ENCODE measurements at regions not wholly inside any gene's neighbourhood (a gene's known extent, or its start where the extent isn't known, plus 50 kb on each side); places are given as distances from the start of the nearest gene placed in this dataset.

- Histone ChIP-seq H3K27me3 (no peaks in the 10 kb centered on the region), H3K27ac (no peak overlapping the region), H3K4me3 (no peak overlapping the region), H3K4me1 (no peaks in the 10 kb centered on the region), H3K36me3 (no peaks in the 10 kb centered on the region), H3K9me3 (no peaks in the 10 kb centered on the region)
- DNase-seq (ENCODE audit: low spot score in 2 of 2): no peak
- no peak for TF ChIP-seq POLR2A (IDR thresholded peaks at IDR 0.05)
- intact Hi-C loops (cut with DNase I; ENCODE audit: low total_unique reads): no loop called here
These were observed 75.7 kb upstream of the SMARCA2 start for GRCh38 chr9:1939466-1939865.

- H3K27ac ChIP-seq: no peak overlapping the region
- DNase-seq (ENCODE audit: low spot score in 2 of 2): no peak
- intact Hi-C loops (cut with DNase I; ENCODE audit: low total_unique reads): no loop called here
These were observed 75.2 kb upstream of the SMARCA2 start for GRCh38 chr9:1939926-1940368.

GRCh38 chr9:1941989-1942388, 73.2 kb upstream of the SMARCA2 start:
- no peaks in the 10 kb centered on the region for H3K27me3 ChIP-seq
- H3K4me3 ChIP-seq: no peak overlapping the region
- TF ChIP-seq POLR2AphosphoS5 (IDR thresholded peaks at IDR 0.05) (no peak), POLR2A (IDR thresholded peaks at IDR 0.05) (no peak), CTCF (IDR thresholded peaks at IDR 0.05) (no peak)
- no peak for DNase-seq (ENCODE audit: low spot score in 2 of 2)
- no peaks in the 10 kb centered on the region for H3K4me1 ChIP-seq
- no peak overlapping the region for H3K27ac ChIP-seq
- intact Hi-C loops (cut with DNase I; ENCODE audit: low total_unique reads): no loop called here
- H3K9me3 ChIP-seq: no peaks in the 10 kb centered on the region
- no peaks in the 10 kb centered on the region for H3K36me3 ChIP-seq

More at GRCh38 chr9:1939926-1940368, 75.2 kb upstream of the SMARCA2 start:
- H3K9me3 ChIP-seq: no peaks in the 10 kb centered on the region
- H3K27me3 ChIP-seq: no peaks in the 10 kb centered on the region
- no peaks in the 10 kb centered on the region for H3K36me3 ChIP-seq
- TF ChIP-seq POLR2A (IDR thresholded peaks at IDR 0.05): no peak
- TF ChIP-seq CTCF (IDR thresholded peaks at IDR 0.05): peak in 1 of 3 donors; percentile 34
- H3K4me3 ChIP-seq: no peak overlapping the region
- H3K4me1 ChIP-seq: no peaks in the 10 kb centered on the region

- Histone ChIP-seq H3K27ac (no peak overlapping the region), H3K27me3 (no peaks in the 10 kb centered on the region), H3K4me1 (no peaks in the 10 kb centered on the region), H3K4me3 (no peak overlapping the region), H3K9me3 (no peaks in the 10 kb centered on the region), H3K36me3 (no peaks in the 10 kb centered on the region)
- no peak for TF ChIP-seq POLR2AphosphoS5 (IDR thresholded peaks at IDR 0.05)
- no peak for TF ChIP-seq CTCF (IDR thresholded peaks at IDR 0.05)
- no peak for TF ChIP-seq POLR2A (IDR thresholded peaks at IDR 0.05)
- intact Hi-C loops (cut with DNase I; ENCODE audit: low total_unique reads): no loop called here
- DNase-seq (ENCODE audit: low spot score in 2 of 2): no peak
These were observed 68.4 kb upstream of the SMARCA2 start for GRCh38 chr9:1946526-1947283.

- no peak overlapping the region for H3K4me3 ChIP-seq
- TF ChIP-seq POLR2A (IDR thresholded peaks at IDR 0.05) (no peak), POLR2AphosphoS5 (IDR thresholded peaks at IDR 0.05) (no peak), CTCF (IDR thresholded peaks at IDR 0.05) (no peak)
- no peak for DNase-seq (ENCODE audit: low spot score in 2 of 2)
- no peaks in the 10 kb centered on the region for H3K36me3 ChIP-seq
- H3K4me1 ChIP-seq: no peaks in the 10 kb centered on the region
- H3K9me3 ChIP-seq: no peaks in the 10 kb centered on the region
- intact Hi-C loops (cut with DNase I; ENCODE audit: low total_unique reads): no loop called here
- H3K27me3 ChIP-seq: no peaks in the 10 kb centered on the region
- H3K27ac ChIP-seq: no peak overlapping the region
These were observed 67.7 kb upstream of the SMARCA2 start for GRCh38 chr9:1947438-1947837.
